ENCODE measurements at regions not wholly inside any gene's neighbourhood (a gene's known extent, or its start where the extent isn't known, plus 50 kb on each side); places are given as distances from the start of the nearest gene placed in this dataset.

- H3K4me3 Mint-ChIP-seq, result no peak overlapping the region
- Histone ChIP-seq H3K27ac (ENCODE audit: low read length in 2 of 2) (no peak overlapping the region), H3K4me3 (ENCODE audit: control extremely low read depth in 1 of 5, extremely low read depth in 1 of 5, insufficient read depth in 1 of 5, low read depth in 2 of 5, low read length in 4 of 5) (no peak overlapping the region), H3K36me3 (replicated peaks in 1 of 2; ENCODE audit: control extremely low read depth in 1 of 2, control insufficient read depth in 1 of 2, extremely low read depth in 1 of 2, insufficient read depth in 2 of 2, low read length in 1 of 2) (no peaks in the 10 kb centered on the region), H3K4me1 (ENCODE audit: control insufficient read depth in 2 of 2, insufficient read depth in 2 of 2, low read length in 2 of 2) (peaks cover 10 to 14% of the 10 kb centered on the region in 2 donors), H3K79me2 (ENCODE audit: control insufficient read depth, insufficient read depth, low read length) (no peaks in the 10 kb centered on the region), H4K20me1 (ENCODE audit: control insufficient read depth, insufficient read depth, low read length, poor library complexity, severe bottlenecking) (no peaks in the 10 kb centered on the region), H3K9me3 (ENCODE audit: control extremely low read depth in 1 of 3, control insufficient read depth in 2 of 3, insufficient read depth in 1 of 3, low read length in 2 of 3) (no peaks in the 10 kb centered on the region), H3K27me3 (replicated peaks in 1 of 4; ENCODE audit: control extremely low read depth in 1 of 4, control insufficient read depth in 3 of 4, insufficient read depth in 4 of 4, low read length in 3 of 4) (peaks cover 0 to 19% (median 2%) of the 10 kb centered on the region in 4 experiments), H3K9ac (ENCODE audit: low read length) (no peak overlapping the region), H2AFZ (ENCODE audit: insufficient read depth, low read depth, low read length, poor library complexity, severe bottlenecking) (no peak overlapping the region), H3K4me2 (replicated peaks; ENCODE audit: low read depth, low read length, poor library complexity, severe bottlenecking) (no peak overlapping the region)
- peaks cover 34% of the 10 kb centered on the region for H3K27me3 Mint-ChIP-seq
- no peak overlapping the region for H3K27ac Mint-ChIP-seq
- ATAC-seq (ENCODE audit: low read depth), result no peak
- no peak for DNase-seq
- intact Hi-C loops (cut with micrococcal nuclease), result no loop called here
- ChIA-PET POLR2A (no interaction called here), CTCF (no interaction called here)
- H3K4me1 Mint-ChIP-seq, result peaks cover 9% of the 10 kb centered on the region
- no peak for TF ChIP-seq CTCF (IDR thresholded peaks at IDR 0.05)
- TF ChIP-seq EZH2 (IDR thresholded peaks at IDR 0.05; ENCODE audit: borderline replicate concordance, insufficient read depth, low read depth, low read length, poor library complexity, severe bottlenecking), result no peak
- 84% methylated on average over 8 of the region's 8 CpGs for WGBS (ENCODE audit: insufficient coverage)
- H3K9me3 Mint-ChIP-seq (ENCODE audit: insufficient read depth), result no peaks in the 10 kb centered on the region
Measured at GRCh38 chr10:42937649-42938180, 139.2 kb upstream of the RET start.

GRCh38 chr10:42938351-42938750 is 138.5 kb upstream of the RET start:
- no peak overlapping the region for H3K27ac ChIP-seq (ENCODE audit: low read length in 2 of 2)
- H3K36me3 ChIP-seq (replicated peaks in 1 of 2; ENCODE audit: control extremely low read depth in 1 of 2, control insufficient read depth in 1 of 2, extremely low read depth in 1 of 2, insufficient read depth in 2 of 2, low read length in 1 of 2), result no peaks in the 10 kb centered on the region
- no peak overlapping the region for H3K4me2 ChIP-seq (replicated peaks; ENCODE audit: low read depth, low read length, poor library complexity, severe bottlenecking)
- Mint-ChIP-seq H3K27me3 (peaks cover 30% of the 10 kb centered on the region), H3K4me1 (peaks cover 4% of the 10 kb centered on the region), H3K27ac (no peak overlapping the region), H3K4me3 (no peak overlapping the region), H3K9me3 (ENCODE audit: insufficient read depth) (no peaks in the 10 kb centered on the region)
- H3K27me3 ChIP-seq (replicated peaks in 1 of 4; ENCODE audit: control extremely low read depth in 1 of 4, control insufficient read depth in 3 of 4, insufficient read depth in 4 of 4, low read length in 3 of 4), result peaks cover 0 to 16% (median 2%) of the 10 kb centered on the region in 4 experiments
- intact Hi-C loops (cut with micrococcal nuclease), result no loop called here
- no peaks in the 10 kb centered on the region for H3K79me2 ChIP-seq (ENCODE audit: control insufficient read depth, insufficient read depth, low read length)
- no peak for DNase-seq
- no peaks in the 10 kb centered on the region for H3K9me3 ChIP-seq (ENCODE audit: control extremely low read depth in 1 of 3, control insufficient read depth in 2 of 3, insufficient read depth in 1 of 3, low read length in 2 of 3)
- ChIA-PET POLR2A (no interaction called here), CTCF (no interaction called here)
- no peak for ATAC-seq (ENCODE audit: low read depth)
- WGBS (ENCODE audit: insufficient coverage), result 93% methylated on average over 8 of the region's 8 CpGs
- TF ChIP-seq CTCF (IDR thresholded peaks at IDR 0.05) (no peak), EZH2 (IDR thresholded peaks at IDR 0.05; ENCODE audit: borderline replicate concordance, insufficient read depth, low read depth, low read length, poor library complexity, severe bottlenecking) (no peak)
- no peak overlapping the region for H3K4me3 ChIP-seq (ENCODE audit: control extremely low read depth in 1 of 5, extremely low read depth in 1 of 5, insufficient read depth in 1 of 5, low read depth in 2 of 5, low read length in 4 of 5)
- H3K4me1 ChIP-seq (ENCODE audit: control insufficient read depth in 2 of 2, insufficient read depth in 2 of 2, low read length in 2 of 2), result peaks cover 7 to 8% of the 10 kb centered on the region in 2 donors
- H3K9ac ChIP-seq (ENCODE audit: low read length), result no peak overlapping the region
- H4K20me1 ChIP-seq (ENCODE audit: control insufficient read depth, insufficient read depth, low read length, poor library complexity, severe bottlenecking), result no peaks in the 10 kb centered on the region
- no peak overlapping the region for H2AFZ ChIP-seq (ENCODE audit: insufficient read depth, low read depth, low read length, poor library complexity, severe bottlenecking)
